Peyer's patch (tissue), 4 donors: ENCODE measurements at regions not wholly inside any gene's neighbourhood (a gene's known extent, or its start where the extent isn't known, plus 50 kb on each side); places are given as distances from the start of the nearest gene placed in this dataset.

Experiments used
- DNase-seq, 3 donors: peaks; one replicate each; pipeline ENCODE4 v3.0.0-alpha.2; 2017 to 2019
- H3K27ac ChIP-seq, 4 donors: fragments of 200-600 bp; sonication (generic); one replicate each; pipeline ENCODE4 v1.5.1; 2016 to 2019
- H3K27me3 ChIP-seq, 2 donors: fragments of 200-600 bp; sonication (generic); one replicate each; pipeline ENCODE4 v1.5.1; 2019
- H3K36me3 ChIP-seq, 3 donors: fragments of 200-600 bp; sonication (generic); one replicate each; pipeline ENCODE4 v1.5.1; 2016 to 2019
- H3K4me1 ChIP-seq, 4 donors: fragments of 200-600 bp; sonication (generic); one replicate each; pipeline ENCODE4 v1.5.1; 2016 to 2019
- H3K4me3 ChIP-seq, 4 donors: fragments of 200-600 bp; sonication (generic); 1 replicate in 3 of 4; 2 replicates in 1 of 4; pipeline ENCODE4 v1.5.1; 2016 to 2019; ENCODE audit warnings: mild to moderate bottlenecking in 1 of 4
- H3K9me3 ChIP-seq, 4 donors: fragments of 200-600 bp; sonication (generic); one replicate each; pipeline ENCODE4 v1.5.1; 2016 to 2019; ENCODE audit warnings: mild to moderate bottlenecking in 1 of 4
- POLR2A ChIP-seq, 2 donors: fragments of 450-650 bp; IDR thresholded peaks; one replicate each; pipeline ENCODE4 v1.5.1; 2017; ENCODE audit warnings: antibody characterized with exemption in 2 of 2, mild to moderate bottlenecking in 2 of 2, moderate library complexity in 2 of 2
- TF ChIP-seq, protein P1 (sequence below), 6 experiments: fragments of 450-650 bp in 4 of 6; fragments of 200-600 bp in 2 of 6; sonication (generic) in 1 of 6; IDR thresholded peaks; one replicate each; pipeline ENCODE4 v1.5.1; 2017 to 2019; ENCODE audit warnings: antibody characterized with exemption in 6 of 6, mild to moderate bottlenecking in 3 of 6, moderate library complexity in 1 of 6

- no peak overlapping the region for H3K27ac ChIP-seq
- H3K36me3 ChIP-seq, result no peaks in the 10 kb centered on the region
- H3K4me1 ChIP-seq, result no peaks in the 10 kb centered on the region
- no peak overlapping the region for H3K4me3 ChIP-seq
- no peak for TF ChIP-seq POLR2A (IDR thresholded peaks at IDR 0.05)
- TF ChIP-seq, protein P1, sequence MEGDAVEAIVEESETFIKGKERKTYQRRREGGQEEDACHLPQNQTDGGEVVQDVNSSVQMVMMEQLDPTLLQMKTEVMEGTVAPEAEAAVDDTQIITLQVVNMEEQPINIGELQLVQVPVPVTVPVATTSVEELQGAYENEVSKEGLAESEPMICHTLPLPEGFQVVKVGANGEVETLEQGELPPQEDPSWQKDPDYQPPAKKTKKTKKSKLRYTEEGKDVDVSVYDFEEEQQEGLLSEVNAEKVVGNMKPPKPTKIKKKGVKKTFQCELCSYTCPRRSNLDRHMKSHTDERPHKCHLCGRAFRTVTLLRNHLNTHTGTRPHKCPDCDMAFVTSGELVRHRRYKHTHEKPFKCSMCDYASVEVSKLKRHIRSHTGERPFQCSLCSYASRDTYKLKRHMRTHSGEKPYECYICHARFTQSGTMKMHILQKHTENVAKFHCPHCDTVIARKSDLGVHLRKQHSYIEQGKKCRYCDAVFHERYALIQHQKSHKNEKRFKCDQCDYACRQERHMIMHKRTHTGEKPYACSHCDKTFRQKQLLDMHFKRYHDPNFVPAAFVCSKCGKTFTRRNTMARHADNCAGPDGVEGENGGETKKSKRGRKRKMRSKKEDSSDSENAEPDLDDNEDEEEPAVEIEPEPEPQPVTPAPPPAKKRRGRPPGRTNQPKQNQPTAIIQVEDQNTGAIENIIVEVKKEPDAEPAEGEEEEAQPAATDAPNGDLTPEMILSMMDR (IDR thresholded peaks at IDR 0.05), result no peak
- no peaks in the 10 kb centered on the region for H3K9me3 ChIP-seq
- no peaks in the 10 kb centered on the region for H3K27me3 ChIP-seq
- no peak for DNase-seq
These were observed 281.3 kb upstream of the LMCD1 start for GRCh38 chr3:8220291-8220690.

- H3K4me1 ChIP-seq, result no peaks in the 10 kb centered on the region
- TF ChIP-seq, protein P1 (IDR thresholded peaks at IDR 0.05), result no peak
- TF ChIP-seq POLR2A (IDR thresholded peaks at IDR 0.05), result no peak
- no peak for DNase-seq
- no peaks in the 10 kb centered on the region for H3K9me3 ChIP-seq
- H3K36me3 ChIP-seq, result no peaks in the 10 kb centered on the region
- no peak overlapping the region for H3K4me3 ChIP-seq
- no peaks in the 10 kb centered on the region for H3K27me3 ChIP-seq
- no peak overlapping the region for H3K27ac ChIP-seq
These were observed 277.9 kb upstream of the LMCD1 start for GRCh38 chr3:8223766-8224165.

- no peak for TF ChIP-seq POLR2A (IDR thresholded peaks at IDR 0.05)
- TF ChIP-seq, protein P1 (IDR thresholded peaks at IDR 0.05), result no peak
These were observed 276.7 kb upstream of the LMCD1 start for GRCh38 chr3:8224941-8225340.

DNA sequence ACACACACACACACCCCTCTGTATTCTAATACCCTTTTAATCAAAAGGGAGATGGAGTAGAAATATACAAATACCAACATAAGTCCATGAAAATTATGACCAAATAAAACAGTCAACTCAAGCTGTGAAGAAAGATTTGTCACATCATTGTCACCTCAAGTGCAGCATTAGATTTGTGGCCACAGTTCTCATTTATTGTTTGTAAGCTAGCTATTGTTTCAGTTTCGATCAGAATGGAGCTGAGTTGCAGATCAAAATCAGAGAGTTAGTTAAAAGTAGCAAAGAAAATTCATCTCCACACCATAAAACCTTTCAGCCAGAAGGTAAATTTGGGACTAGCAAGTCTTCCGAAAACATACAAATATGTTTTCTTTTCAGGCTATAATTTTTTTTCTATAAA lies 267.7 kb upstream of the LMCD1 start:
- Histone ChIP-seq H3K27ac (no peak overlapping the region), H3K9me3 (no peaks in the 10 kb centered on the region), H3K36me3 (no peaks in the 10 kb centered on the region), H3K4me3 (no peak overlapping the region), H3K27me3 (no peaks in the 10 kb centered on the region), H3K4me1 (no peaks in the 10 kb centered on the region)
- TF ChIP-seq POLR2A (IDR thresholded peaks at IDR 0.05), result no peak
- TF ChIP-seq, protein P1 (IDR thresholded peaks at IDR 0.05), result no peak
- DNase-seq, result no peak

More at GRCh38 chr3:8224941-8225340, 276.7 kb upstream of the LMCD1 start:
- Histone ChIP-seq H3K36me3 (no peaks in the 10 kb centered on the region), H3K4me3 (no peak overlapping the region), H3K9me3 (no peaks in the 10 kb centered on the region), H3K4me1 (no peaks in the 10 kb centered on the region), H3K27ac (no peak overlapping the region), H3K27me3 (no peaks in the 10 kb centered on the region)
- no peak for DNase-seq

- Histone ChIP-seq H3K36me3 (no peaks in the 10 kb centered on the region), H3K4me1 (no peaks in the 10 kb centered on the region), H3K9me3 (no peaks in the 10 kb centered on the region), H3K4me3 (no peak overlapping the region), H3K27me3 (no peaks in the 10 kb centered on the region), H3K27ac (no peak overlapping the region)
- no peak for DNase-seq
- TF ChIP-seq POLR2A (IDR thresholded peaks at IDR 0.05), result no peak
- TF ChIP-seq, protein P1 (IDR thresholded peaks at IDR 0.05), result no peak
These were observed 265.4 kb upstream of the LMCD1 start for GRCh38 chr3:8236264-8236663.

GRCh38 chr3:8237893-8238292 lies 263.7 kb upstream of the LMCD1 start:
- H3K27ac ChIP-seq, result no peak overlapping the region
- H3K4me1 ChIP-seq, result no peaks in the 10 kb centered on the region
- H3K27me3 ChIP-seq, result no peaks in the 10 kb centered on the region

More at GRCh38 chr3:8237893-8238292, 263.7 kb upstream of the LMCD1 start:
- no peak for DNase-seq
- Histone ChIP-seq H3K9me3 (no peaks in the 10 kb centered on the region), H3K4me3 (no peak overlapping the region), H3K36me3 (no peaks in the 10 kb centered on the region)
- TF ChIP-seq, protein P1 (IDR thresholded peaks at IDR 0.05), result no peak
- TF ChIP-seq POLR2A (IDR thresholded peaks at IDR 0.05), result no peak
